ENCODE measurements at regions not wholly inside any gene's neighbourhood (a gene's known extent, or its start where the extent isn't known, plus 50 kb on each side); places are given as distances from the start of the nearest gene placed in this dataset.

DNA sequence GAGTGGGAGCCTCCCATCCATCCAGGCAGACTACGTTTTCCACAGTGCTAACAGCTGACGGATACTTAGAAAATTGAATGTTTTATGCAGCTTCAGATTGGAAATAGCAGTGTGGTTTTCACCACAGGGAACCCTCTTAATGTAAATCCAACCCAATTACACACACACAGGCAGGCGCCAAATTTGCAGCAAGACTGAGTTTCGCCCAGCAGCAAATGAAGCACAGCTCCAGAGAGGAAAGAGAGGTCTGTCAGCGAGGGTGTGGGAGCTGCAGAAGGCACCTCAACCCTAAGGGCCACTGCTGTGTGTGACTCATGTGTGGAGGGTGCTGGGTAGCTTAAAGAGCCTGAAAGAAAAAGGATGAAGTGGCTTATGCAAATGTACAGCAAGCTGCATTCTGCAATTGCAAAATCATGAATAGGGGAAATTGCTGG, 365.7 kb downstream of the MAFB start:
- TF ChIP-seq POLR2AphosphoS5 (IDR thresholded peaks at IDR 0.05; ENCODE audit: low read depth) (no peak), EZH2 (IDR thresholded peaks at IDR 0.05; ENCODE audit: low read depth, unreplicated experiment) (no peak), EZH2phosphoT487 (IDR thresholded peaks at IDR 0.05; ENCODE audit: unreplicated experiment) (no peak), CREB1 (CRISPR knock-in tag; IDR thresholded peaks at IDR 0.05; ENCODE audit: low read depth) (no peak), JUNB (IDR thresholded peaks at IDR 0.05; ENCODE audit: unreplicated experiment) (no peak), STAT1 (IDR thresholded peaks at IDR 0.05; ENCODE audit: unreplicated experiment) (no peak), ZNF114 (CRISPR knock-in tag; IDR thresholded peaks at IDR 0.05) (no peak), ZNF331 (CRISPR knock-in tag; IDR thresholded peaks at IDR 0.05; ENCODE audit: low read depth) (no peak)
- TF ChIP-seq, protein P1, sequence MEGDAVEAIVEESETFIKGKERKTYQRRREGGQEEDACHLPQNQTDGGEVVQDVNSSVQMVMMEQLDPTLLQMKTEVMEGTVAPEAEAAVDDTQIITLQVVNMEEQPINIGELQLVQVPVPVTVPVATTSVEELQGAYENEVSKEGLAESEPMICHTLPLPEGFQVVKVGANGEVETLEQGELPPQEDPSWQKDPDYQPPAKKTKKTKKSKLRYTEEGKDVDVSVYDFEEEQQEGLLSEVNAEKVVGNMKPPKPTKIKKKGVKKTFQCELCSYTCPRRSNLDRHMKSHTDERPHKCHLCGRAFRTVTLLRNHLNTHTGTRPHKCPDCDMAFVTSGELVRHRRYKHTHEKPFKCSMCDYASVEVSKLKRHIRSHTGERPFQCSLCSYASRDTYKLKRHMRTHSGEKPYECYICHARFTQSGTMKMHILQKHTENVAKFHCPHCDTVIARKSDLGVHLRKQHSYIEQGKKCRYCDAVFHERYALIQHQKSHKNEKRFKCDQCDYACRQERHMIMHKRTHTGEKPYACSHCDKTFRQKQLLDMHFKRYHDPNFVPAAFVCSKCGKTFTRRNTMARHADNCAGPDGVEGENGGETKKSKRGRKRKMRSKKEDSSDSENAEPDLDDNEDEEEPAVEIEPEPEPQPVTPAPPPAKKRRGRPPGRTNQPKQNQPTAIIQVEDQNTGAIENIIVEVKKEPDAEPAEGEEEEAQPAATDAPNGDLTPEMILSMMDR (conservative IDR thresholded peaks at IDR 0.05; ENCODE audit: low read depth in 2 of 2): no peak
- TF ChIP-seq, protein P2, sequence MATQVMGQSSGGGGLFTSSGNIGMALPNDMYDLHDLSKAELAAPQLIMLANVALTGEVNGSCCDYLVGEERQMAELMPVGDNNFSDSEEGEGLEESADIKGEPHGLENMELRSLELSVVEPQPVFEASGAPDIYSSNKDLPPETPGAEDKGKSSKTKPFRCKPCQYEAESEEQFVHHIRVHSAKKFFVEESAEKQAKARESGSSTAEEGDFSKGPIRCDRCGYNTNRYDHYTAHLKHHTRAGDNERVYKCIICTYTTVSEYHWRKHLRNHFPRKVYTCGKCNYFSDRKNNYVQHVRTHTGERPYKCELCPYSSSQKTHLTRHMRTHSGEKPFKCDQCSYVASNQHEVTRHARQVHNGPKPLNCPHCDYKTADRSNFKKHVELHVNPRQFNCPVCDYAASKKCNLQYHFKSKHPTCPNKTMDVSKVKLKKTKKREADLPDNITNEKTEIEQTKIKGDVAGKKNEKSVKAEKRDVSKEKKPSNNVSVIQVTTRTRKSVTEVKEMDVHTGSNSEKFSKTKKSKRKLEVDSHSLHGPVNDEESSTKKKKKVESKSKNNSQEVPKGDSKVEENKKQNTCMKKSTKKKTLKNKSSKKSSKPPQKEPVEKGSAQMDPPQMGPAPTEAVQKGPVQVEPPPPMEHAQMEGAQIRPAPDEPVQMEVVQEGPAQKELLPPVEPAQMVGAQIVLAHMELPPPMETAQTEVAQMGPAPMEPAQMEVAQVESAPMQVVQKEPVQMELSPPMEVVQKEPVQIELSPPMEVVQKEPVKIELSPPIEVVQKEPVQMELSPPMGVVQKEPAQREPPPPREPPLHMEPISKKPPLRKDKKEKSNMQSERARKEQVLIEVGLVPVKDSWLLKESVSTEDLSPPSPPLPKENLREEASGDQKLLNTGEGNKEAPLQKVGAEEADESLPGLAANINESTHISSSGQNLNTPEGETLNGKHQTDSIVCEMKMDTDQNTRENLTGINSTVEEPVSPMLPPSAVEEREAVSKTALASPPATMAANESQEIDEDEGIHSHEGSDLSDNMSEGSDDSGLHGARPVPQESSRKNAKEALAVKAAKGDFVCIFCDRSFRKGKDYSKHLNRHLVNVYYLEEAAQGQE (IDR thresholded peaks at IDR 0.05; ENCODE audit: unreplicated experiment): no peak
- TF ChIP-seq, protein P3, sequence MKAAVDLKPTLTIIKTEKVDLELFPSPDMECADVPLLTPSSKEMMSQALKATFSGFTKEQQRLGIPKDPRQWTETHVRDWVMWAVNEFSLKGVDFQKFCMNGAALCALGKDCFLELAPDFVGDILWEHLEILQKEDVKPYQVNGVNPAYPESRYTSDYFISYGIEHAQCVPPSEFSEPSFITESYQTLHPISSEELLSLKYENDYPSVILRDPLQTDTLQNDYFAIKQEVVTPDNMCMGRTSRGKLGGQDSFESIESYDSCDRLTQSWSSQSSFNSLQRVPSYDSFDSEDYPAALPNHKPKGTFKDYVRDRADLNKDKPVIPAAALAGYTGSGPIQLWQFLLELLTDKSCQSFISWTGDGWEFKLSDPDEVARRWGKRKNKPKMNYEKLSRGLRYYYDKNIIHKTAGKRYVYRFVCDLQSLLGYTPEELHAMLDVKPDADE (IDR thresholded peaks at IDR 0.05): no peak
- TF ChIP-seq, protein P4, sequence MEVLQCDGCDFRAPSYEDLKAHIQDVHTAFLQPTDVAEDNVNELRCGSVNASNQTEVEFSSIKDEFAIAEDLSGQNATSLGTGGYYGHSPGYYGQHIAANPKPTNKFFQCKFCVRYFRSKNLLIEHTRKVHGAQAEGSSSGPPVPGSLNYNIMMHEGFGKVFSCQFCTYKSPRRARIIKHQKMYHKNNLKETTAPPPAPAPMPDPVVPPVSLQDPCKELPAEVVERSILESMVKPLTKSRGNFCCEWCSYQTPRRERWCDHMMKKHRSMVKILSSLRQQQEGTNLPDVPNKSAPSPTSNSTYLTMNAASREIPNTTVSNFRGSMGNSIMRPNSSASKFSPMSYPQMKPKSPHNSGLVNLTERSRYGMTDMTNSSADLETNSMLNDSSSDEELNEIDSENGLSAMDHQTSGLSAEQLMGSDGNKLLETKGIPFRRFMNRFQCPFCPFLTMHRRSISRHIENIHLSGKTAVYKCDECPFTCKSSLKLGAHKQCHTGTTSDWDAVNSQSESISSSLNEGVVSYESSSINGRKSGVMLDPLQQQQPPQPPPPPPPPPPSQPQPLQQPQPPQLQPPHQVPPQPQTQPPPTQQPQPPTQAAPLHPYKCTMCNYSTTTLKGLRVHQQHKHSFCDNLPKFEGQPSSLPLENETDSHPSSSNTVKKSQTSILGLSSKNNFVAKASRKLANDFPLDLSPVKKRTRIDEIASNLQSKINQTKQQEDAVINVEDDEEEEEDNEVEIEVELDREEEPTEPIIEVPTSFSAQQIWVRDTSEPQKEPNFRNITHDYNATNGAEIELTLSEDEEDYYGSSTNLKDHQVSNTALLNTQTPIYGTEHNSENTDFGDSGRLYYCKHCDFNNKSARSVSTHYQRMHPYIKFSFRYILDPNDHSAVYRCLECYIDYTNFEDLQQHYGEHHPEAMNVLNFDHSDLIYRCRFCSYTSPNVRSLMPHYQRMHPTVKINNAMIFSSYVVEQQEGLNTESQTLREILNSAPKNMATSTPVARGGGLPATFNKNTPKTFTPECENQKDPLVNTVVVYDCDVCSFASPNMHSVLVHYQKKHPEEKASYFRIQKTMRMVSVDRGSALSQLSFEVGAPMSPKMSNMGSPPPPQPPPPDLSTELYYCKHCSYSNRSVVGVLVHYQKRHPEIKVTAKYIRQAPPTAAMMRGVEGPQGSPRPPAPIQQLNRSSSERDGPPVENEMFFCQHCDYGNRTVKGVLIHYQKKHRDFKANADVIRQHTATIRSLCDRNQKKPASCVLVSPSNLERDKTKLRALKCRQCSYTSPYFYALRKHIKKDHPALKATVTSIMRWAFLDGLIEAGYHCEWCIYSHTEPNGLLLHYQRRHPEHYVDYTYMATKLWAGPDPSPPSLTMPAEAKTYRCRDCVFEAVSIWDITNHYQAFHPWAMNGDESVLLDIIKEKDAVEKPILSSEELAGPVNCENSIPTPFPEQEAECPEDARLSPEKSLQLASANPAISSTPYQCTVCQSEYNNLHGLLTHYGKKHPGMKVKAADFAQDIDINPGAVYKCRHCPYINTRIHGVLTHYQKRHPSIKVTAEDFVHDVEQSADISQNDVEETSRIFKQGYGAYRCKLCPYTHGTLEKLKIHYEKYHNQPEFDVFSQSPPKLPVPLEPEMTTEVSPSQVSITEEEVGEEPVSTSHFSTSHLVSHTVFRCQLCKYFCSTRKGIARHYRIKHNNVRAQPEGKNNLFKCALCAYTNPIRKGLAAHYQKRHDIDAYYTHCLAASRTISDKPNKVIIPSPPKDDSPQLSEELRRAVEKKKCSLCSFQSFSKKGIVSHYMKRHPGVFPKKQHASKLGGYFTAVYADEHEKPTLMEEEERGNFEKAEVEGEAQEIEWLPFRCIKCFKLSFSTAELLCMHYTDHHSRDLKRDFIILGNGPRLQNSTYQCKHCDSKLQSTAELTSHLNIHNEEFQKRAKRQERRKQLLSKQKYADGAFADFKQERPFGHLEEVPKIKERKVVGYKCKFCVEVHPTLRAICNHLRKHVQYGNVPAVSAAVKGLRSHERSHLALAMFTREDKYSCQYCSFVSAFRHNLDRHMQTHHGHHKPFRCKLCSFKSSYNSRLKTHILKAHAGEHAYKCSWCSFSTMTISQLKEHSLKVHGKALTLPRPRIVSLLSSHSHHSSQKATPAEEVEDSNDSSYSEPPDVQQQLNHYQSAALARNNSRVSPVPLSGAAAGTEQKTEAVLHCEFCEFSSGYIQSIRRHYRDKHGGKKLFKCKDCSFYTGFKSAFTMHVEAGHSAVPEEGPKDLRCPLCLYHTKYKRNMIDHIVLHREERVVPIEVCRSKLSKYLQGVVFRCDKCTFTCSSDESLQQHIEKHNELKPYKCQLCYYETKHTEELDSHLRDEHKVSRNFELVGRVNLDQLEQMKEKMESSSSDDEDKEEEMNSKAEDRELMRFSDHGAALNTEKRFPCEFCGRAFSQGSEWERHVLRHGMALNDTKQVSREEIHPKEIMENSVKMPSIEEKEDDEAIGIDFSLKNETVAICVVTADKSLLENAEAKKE (CRISPR knock-in tag; IDR thresholded peaks at IDR 0.05): no peak
